ENCODE measurements at regions not wholly inside any gene's neighbourhood (a gene's known extent, or its start where the extent isn't known, plus 50 kb on each side); places are given as distances from the start of the nearest gene placed in this dataset.
A peak's percentile ranks its signal among the peaks of the same experiment; 100 is the strongest.

DNA sequence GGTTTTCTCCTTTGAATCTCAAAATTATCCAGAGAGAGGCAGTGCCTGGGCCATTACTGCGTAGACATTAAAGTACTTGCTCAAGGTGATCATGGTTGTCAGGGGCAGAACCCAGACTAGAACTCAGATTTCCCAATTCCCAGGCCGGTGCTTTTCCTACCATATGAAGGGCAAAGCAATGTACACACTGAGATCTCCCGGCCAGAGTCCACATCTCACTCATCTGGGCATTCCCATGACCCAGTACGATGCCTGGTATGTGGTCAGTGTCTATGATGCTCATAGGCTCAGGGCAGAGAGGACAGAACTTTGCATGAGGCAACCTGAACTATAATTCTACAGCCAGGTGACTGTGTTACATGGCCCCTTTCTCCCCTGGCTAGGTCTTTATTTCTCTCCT is 531.4 kb downstream of the TDRD15 start:
- Histone ChIP-seq H4K5ac (ENCODE audit: low read depth, low read length) (peak overlapping the region; percentile 75), H3K23ac (ENCODE audit: low read depth, low read length) (no peak overlapping the region), H3K36me3 (ENCODE audit: control insufficient read depth, insufficient read depth, low read length) (no peaks in the 10 kb centered on the region), H2AFZ (replicated peaks; ENCODE audit: low read length, poor library complexity) (no peak overlapping the region), H3K56ac (ENCODE audit: extremely low read depth, insufficient read depth, low read length) (no peak overlapping the region), H3K14ac (replicated peaks; ENCODE audit: low read depth, low read length) (no peak overlapping the region), H3K9ac (ENCODE audit: low read depth, low read length) (no peak overlapping the region), H3K27ac (ENCODE audit: insufficient read depth, low read length) (peak overlapping the region; percentile 57; the same call in 1 of the 2 replicates), H2BK15ac (ENCODE audit: low read depth, low read length) (peak overlapping the region; percentile 76; the same call in 1 of the 3 replicates), H4K20me1 (ENCODE audit: insufficient read depth, low read length) (no peaks in the 10 kb centered on the region), H2BK20ac (ENCODE audit: low read depth, low read length) (peak overlapping the region; percentile 47), H3K9me1 (ENCODE audit: insufficient read depth, low read length) (0 out of 2 replicates have a peak, but pooled peaks cover 4% of the 10 kb centered on the region), H2AK9ac (replicated peaks; ENCODE audit: low read depth, low read length, poor library complexity) (no peak overlapping the region), H3K18ac (ENCODE audit: low read depth, low read length) (peak overlapping the region; percentile 42), H2AK5ac (ENCODE audit: low read depth, low read length) (0 out of 2 replicates have a peak overlapping the region, but pooled peaks have one; percentile 68), H3K4me1 (ENCODE audit: control insufficient read depth, insufficient read depth, low read length) (peaks cover 28% of the 10 kb centered on the region), H3K9me3 (ENCODE audit: control insufficient read depth, insufficient read depth, low read length) (no peaks in the 10 kb centered on the region), H3K4me3 (ENCODE audit: insufficient read depth, low read depth, low read length) (no peak overlapping the region), H3K79me1 (ENCODE audit: low read depth in 1 of 2, low read length in 2 of 2) (no peaks in the 10 kb centered on the region), H3K27me3 (ENCODE audit: control insufficient read depth, insufficient read depth, low read length) (no peaks in the 10 kb centered on the region), H2BK5ac (ENCODE audit: low read depth, low read length, poor library complexity, severe bottlenecking) (no peak overlapping the region), H3K4ac (ENCODE audit: low read depth, low read length) (peak overlapping the region; percentile 66), H2BK120ac (ENCODE audit: low read depth, low read length) (peak overlapping the region; percentile 41; the same call in 1 of the 2 replicates), H4K91ac (ENCODE audit: insufficient read depth, low read depth, low read length) (peak overlapping the region; percentile 63; the same call in 1 of the 2 replicates), H4K8ac (ENCODE audit: low read depth in 2 of 2, low read length in 2 of 2) (0 out of 4 replicates have a peak overlapping the region, but pooled peaks of 1 of the 2 experiments have one; percentile 47), H3K4me2 (ENCODE audit: low read depth, low read length) (no peak overlapping the region)
- ATAC-seq (ENCODE audit: low read depth) (no peak), DNase-seq (no peak)
- intact Hi-C loops (cut with micrococcal nuclease) = loop anchor here (10.0 kb wide), 1 partner anchor 180 kb away; no protein-coding TSS in a partner anchor
- TF ChIP-seq MAFK (IDR thresholded peaks at IDR 0.05; ENCODE audit: low read depth, low read length) (no peak), MAZ (IDR thresholded peaks at IDR 0.05; ENCODE audit: borderline replicate concordance, low read depth, low read length) (no peak), RFX5 (IDR thresholded peaks at IDR 0.05; ENCODE audit: low read depth, low read length) (no peak), CHD1 (IDR thresholded peaks at IDR 0.05; ENCODE audit: low read depth, low read length) (no peak), RCOR1 (IDR thresholded peaks at IDR 0.05; ENCODE audit: insufficient replicate concordance, low read length) (no peak), BHLHE40 (IDR thresholded peaks at IDR 0.05; ENCODE audit: low read depth, low read length) (no peak), FOS (IDR thresholded peaks at IDR 0.05; ENCODE audit: low read depth, low read length) (no peak), POLR2A (IDR thresholded peaks at IDR 0.05; ENCODE audit: low read depth, low read length) (no peak), SMC3 (IDR thresholded peaks at IDR 0.05; ENCODE audit: low read depth, low read length) (no peak)
- TF ChIP-seq, protein P1, sequence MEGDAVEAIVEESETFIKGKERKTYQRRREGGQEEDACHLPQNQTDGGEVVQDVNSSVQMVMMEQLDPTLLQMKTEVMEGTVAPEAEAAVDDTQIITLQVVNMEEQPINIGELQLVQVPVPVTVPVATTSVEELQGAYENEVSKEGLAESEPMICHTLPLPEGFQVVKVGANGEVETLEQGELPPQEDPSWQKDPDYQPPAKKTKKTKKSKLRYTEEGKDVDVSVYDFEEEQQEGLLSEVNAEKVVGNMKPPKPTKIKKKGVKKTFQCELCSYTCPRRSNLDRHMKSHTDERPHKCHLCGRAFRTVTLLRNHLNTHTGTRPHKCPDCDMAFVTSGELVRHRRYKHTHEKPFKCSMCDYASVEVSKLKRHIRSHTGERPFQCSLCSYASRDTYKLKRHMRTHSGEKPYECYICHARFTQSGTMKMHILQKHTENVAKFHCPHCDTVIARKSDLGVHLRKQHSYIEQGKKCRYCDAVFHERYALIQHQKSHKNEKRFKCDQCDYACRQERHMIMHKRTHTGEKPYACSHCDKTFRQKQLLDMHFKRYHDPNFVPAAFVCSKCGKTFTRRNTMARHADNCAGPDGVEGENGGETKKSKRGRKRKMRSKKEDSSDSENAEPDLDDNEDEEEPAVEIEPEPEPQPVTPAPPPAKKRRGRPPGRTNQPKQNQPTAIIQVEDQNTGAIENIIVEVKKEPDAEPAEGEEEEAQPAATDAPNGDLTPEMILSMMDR (conservative IDR thresholded peaks at IDR 0.05; ENCODE audit: low read depth, low read length) = no peak
- TF ChIP-seq, protein P2, sequence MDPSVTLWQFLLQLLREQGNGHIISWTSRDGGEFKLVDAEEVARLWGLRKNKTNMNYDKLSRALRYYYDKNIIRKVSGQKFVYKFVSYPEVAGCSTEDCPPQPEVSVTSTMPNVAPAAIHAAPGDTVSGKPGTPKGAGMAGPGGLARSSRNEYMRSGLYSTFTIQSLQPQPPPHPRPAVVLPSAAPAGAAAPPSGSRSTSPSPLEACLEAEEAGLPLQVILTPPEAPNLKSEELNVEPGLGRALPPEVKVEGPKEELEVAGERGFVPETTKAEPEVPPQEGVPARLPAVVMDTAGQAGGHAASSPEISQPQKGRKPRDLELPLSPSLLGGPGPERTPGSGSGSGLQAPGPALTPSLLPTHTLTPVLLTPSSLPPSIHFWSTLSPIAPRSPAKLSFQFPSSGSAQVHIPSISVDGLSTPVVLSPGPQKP (IDR thresholded peaks at IDR 0.05; ENCODE audit: borderline replicate concordance, low read depth, low read length) = no peak
- 83% methylated on average over 1 of the region's 4 CpGs; no CpG with 5 or more reads in 1 of the 2 experiments for WGBS, 2 experiments (ENCODE audit: extremely low coverage in 2 of 2, insufficient read length in 1 of 2)
- dilution Hi-C loops (cut with HindIII; ENCODE audit: low sequenced_read_pairs, unreplicated experiment) = no loop called here
- ChIA-PET CTCF (no interaction called here), POLR2A (ENCODE audit: unreplicated experiment) (no interaction called here)
- in situ Hi-C loops (cut with MboI; ENCODE audit: low sequenced_read_pairs) = no loop called here
- BruUV-seq (replicated peaks) = no TSS peak

Data from IMR-90 (cell line).